Stimulated activated CD4-positive, alpha-beta T cell treated with anti-CD3 and anti-CD28 coated beads, Interleukin-15, amount 100 ng/mL, for 48 hours (primary cell): ENCODE measurements at regions not wholly inside any gene's neighbourhood (a gene's known extent, or its start where the extent isn't known, plus 50 kb on each side); places are given as distances from the start of the nearest gene placed in this dataset.

ENCODE experiments used
- DNase-seq, 2 donors: peaks; one replicate each; pipeline ENCODE4 v3.0.0-alpha.2; 2020; ENCODE audit warnings: low read depth in 2 of 2

- DNase-seq = no peak
These were observed 125.2 kb upstream of the PIK3C3 start for GRCh38 chr18:41829647-41830516.

- DNase-seq = no peak
These were observed 126.9 kb upstream of the PIK3C3 start for GRCh38 chr18:41828137-41828536.

- no peak for DNase-seq
These were observed 134.2 kb upstream of the PIK3C3 start for GRCh38 chr18:41820784-41821183.

- DNase-seq = no peak
These were observed 136.4 kb upstream of the PIK3C3 start for GRCh38 chr18:41818381-41819355.

- no peak for DNase-seq
These were observed 140.4 kb upstream of the PIK3C3 start for GRCh38 chr18:41814651-41815050.

- no peak for DNase-seq
These were observed 145.4 kb upstream of the PIK3C3 start for GRCh38 chr18:41809652-41810051.

GRCh38 chr18:41805341-41805740 lies 149.7 kb upstream of the PIK3C3 start:
- no peak for DNase-seq

GRCh38 chr18:41798879-41799278 lies 156.2 kb upstream of the PIK3C3 start:
- DNase-seq = no peak

GRCh38 chr18:41790687-41791086 lies 164.3 kb upstream of the PIK3C3 start:
- DNase-seq = no peak

- DNase-seq = no peak
These were observed 166.0 kb upstream of the PIK3C3 start for GRCh38 chr18:41789001-41789400.

- DNase-seq = no peak
These were observed 171.2 kb upstream of the PIK3C3 start for GRCh38 chr18:41783879-41784278.

- DNase-seq = no peak
These were observed 171.8 kb upstream of the PIK3C3 start for GRCh38 chr18:41783065-41783818.

GRCh38 chr18:41771973-41772372 lies 183.1 kb upstream of the PIK3C3 start:
- DNase-seq = no peak

GRCh38 chr18:41769265-41769664 lies 185.8 kb upstream of the PIK3C3 start:
- DNase-seq = no peak

GRCh38 chr18:41768467-41768866 lies 186.6 kb upstream of the PIK3C3 start:
- no peak for DNase-seq

- DNase-seq = no peak
These were observed 187.1 kb upstream of the PIK3C3 start for GRCh38 chr18:41767960-41768359.

- DNase-seq = no peak
These were observed 189.6 kb upstream of the PIK3C3 start for GRCh38 chr18:41765460-41765859.

- DNase-seq = no peak
These were observed 191.7 kb upstream of the PIK3C3 start for GRCh38 chr18:41763361-41763760.

- DNase-seq = no peak
These were observed 193.6 kb upstream of the PIK3C3 start for GRCh38 chr18:41761333-41762018.

- DNase-seq = no peak
These were observed 196.5 kb upstream of the PIK3C3 start for GRCh38 chr18:41758534-41758933.

- DNase-seq = no peak
These were observed 198.9 kb upstream of the PIK3C3 start for GRCh38 chr18:41756141-41756540.
